HG02938 (cell line): ENCODE measurements at regions not wholly inside any gene's neighbourhood (a gene's known extent, or its start where the extent isn't known, plus 50 kb on each side); places are given as distances from the start of the nearest gene placed in this dataset.

Experiments used
- ATAC-seq: cut with Tn5 transposase; IDR thresholded peaks from one replicate; pipeline ENCODE4 v1.9.1; 2021; ENCODE audit warnings: mild to moderate bottlenecking, moderate library complexity; ENCODE audit not compliant: unreplicated experiment

GRCh38 chr4:38310446-38311043 lies 350.3 kb downstream of the PTTG2 start:
- peak; percentile 93 for ATAC-seq

- no peak for ATAC-seq
Measured at GRCh38 chr4:38311495-38312126, 351.4 kb downstream of the PTTG2 start.

GRCh38 chr4:38313175-38313574 lies 350.8 kb upstream of the KLF3 start:
- no peak for ATAC-seq

- ATAC-seq = no peak
Measured at GRCh38 chr4:38313999-38314561, 349.9 kb upstream of the KLF3 start.

GRCh38 chr4:38314663-38315062 lies 349.3 kb upstream of the KLF3 start:
- no peak for ATAC-seq

- ATAC-seq = no peak
Measured at GRCh38 chr4:38315286-38315685, 348.7 kb upstream of the KLF3 start.

- ATAC-seq = no peak
Measured at GRCh38 chr4:38316045-38316444, 348.0 kb upstream of the KLF3 start.

GRCh38 chr4:38317041-38317674 lies 346.8 kb upstream of the KLF3 start:
- ATAC-seq = no peak

GRCh38 chr4:38318737-38319455 lies 345.1 kb upstream of the KLF3 start:
- peak; percentile 80 for ATAC-seq

GRCh38 chr4:38319456-38320342 lies 344.3 kb upstream of the KLF3 start:
- peak; percentile 50 for ATAC-seq

- ATAC-seq = no peak
Measured at GRCh38 chr4:38320343-38320695, 343.7 kb upstream of the KLF3 start.

GRCh38 chr4:38320833-38321232 lies 343.2 kb upstream of the KLF3 start:
- ATAC-seq = no peak

GRCh38 chr4:38322714-38323113 lies 341.3 kb upstream of the KLF3 start:
- ATAC-seq = no peak

- ATAC-seq = no peak
Measured at GRCh38 chr4:38323141-38323641, 340.8 kb upstream of the KLF3 start.

- no peak for ATAC-seq
Measured at GRCh38 chr4:38324861-38325628, 339.0 kb upstream of the KLF3 start.

- ATAC-seq = no peak
Measured at GRCh38 chr4:38325629-38325913, 338.4 kb upstream of the KLF3 start.

GRCh38 chr4:38326499-38326898 lies 337.5 kb upstream of the KLF3 start:
- ATAC-seq = no peak

GRCh38 chr4:38327174-38327573 lies 336.8 kb upstream of the KLF3 start:
- ATAC-seq = no peak

- no peak for ATAC-seq
Measured at GRCh38 chr4:38328989-38329729, 334.8 kb upstream of the KLF3 start.
